Prostate gland (tissue), 2 donors: ENCODE measurements at regions not wholly inside any gene's neighbourhood (a gene's known extent, or its start where the extent isn't known, plus 50 kb on each side); places are given as distances from the start of the nearest gene placed in this dataset.

Source experiments
- DNase-seq: peaks from one replicate; pipeline ENCODE4 v3.0.0-alpha.2; 2019; ENCODE audit warnings: low spot score
- H3K27ac ChIP-seq, 2 donors: fragments of 200-600 bp; sonication (generic); 2 replicates each; pipeline ENCODE4 v1.5.1; 2017 to 2019
- H3K27me3 ChIP-seq: fragments of 200-600 bp; sonication (generic); replicated peaks from 2 replicates; pipeline ENCODE4 v1.5.1; 2019; ENCODE audit not compliant: insufficient read depth
- H3K36me3 ChIP-seq, 2 donors: fragments of 200-600 bp; sonication (generic); 1 replicate in 1 of 2; 2 replicates in 1 of 2; pipeline versions ENCODE4 v1.5.1 to v1.8.1; 2017 to 2019
- H3K4me1 ChIP-seq: fragments of 200-600 bp; sonication (generic); replicated peaks from 2 replicates; pipeline ENCODE4 v1.5.1; 2019
- H3K4me3 ChIP-seq, 2 donors: fragments of 200-600 bp; sonication (generic); 2 replicates each; pipeline ENCODE4 v1.5.1; 2017 to 2019
- H3K9me3 ChIP-seq: fragments of 200-600 bp; sonication (generic); 2 replicates; pipeline ENCODE4 v1.5.1; 2017
- POLR2A ChIP-seq: fragments of 450-650 bp; IDR thresholded peaks from one replicate; pipeline ENCODE4 v1.6.1; 2016; ENCODE audit warnings: antibody characterized with exemption, mild to moderate bottlenecking
- POLR2AphosphoS5 ChIP-seq: sonication (generic); formaldehyde crosslinking; IDR thresholded peaks from one replicate; pipeline ENCODE4 v1.6.1; 2017; ENCODE audit warnings: antibody characterized with exemption
- WGBS: methylation state at CpG from one replicate; pipeline ENCODE4 v1.1.5; 2018; 5-methylcytosine and 5-hydroxymethylcytosine counted together
- intact Hi-C: fragments of 100-400 bp; cut with DNase I; formaldehyde crosslinking; loops from one replicate; pipeline ENCODE4 v1.14.2; 2022
- TF ChIP-seq, protein P1 (sequence below), 4 experiments: fragments of 200-600 bp in 2 of 4; fragments of 450-650 bp in 2 of 4; sonication (generic) in 2 of 4; IDR thresholded peaks; 1 replicate in 3 of 4; 2 replicates in 1 of 4; pipeline ENCODE4 v1.5.1; 2016 to 2019; ENCODE audit warnings: antibody characterized with exemption in 4 of 4, mild to moderate bottlenecking in 2 of 4, moderate library complexity in 2 of 4

DNA sequence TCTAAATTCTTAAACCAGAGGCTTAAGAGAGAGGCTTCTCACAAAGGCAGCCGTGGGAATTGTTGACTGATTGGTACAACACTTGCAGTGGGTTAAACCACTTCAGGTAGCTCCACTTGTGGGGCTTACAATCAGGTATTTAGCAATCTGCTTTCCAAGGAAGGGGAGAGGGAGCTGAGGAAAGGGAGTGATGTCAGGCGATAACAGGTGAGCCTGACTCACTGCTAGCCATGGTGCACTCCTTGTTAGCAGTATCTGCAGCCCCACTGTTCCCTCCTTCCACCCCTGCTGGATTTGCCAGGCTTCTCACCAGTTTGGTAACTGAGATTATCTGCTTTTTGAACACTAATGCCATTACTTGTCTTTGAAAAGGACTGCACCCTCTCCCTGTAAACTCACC lies 1056.7 kb upstream of the FANCL start:
- Histone ChIP-seq H3K27me3 (no peaks in the 10 kb centered on the region), H3K27ac (no peak overlapping the region), H3K9me3 (no peaks in the 10 kb centered on the region), H3K4me1 (no peaks in the 10 kb centered on the region), H3K36me3 (no peaks in the 10 kb centered on the region), H3K4me3 (no peak overlapping the region)
- WGBS, result 83% methylated on average over 2 of the region's 2 CpGs
- DNase-seq, result no peak
- intact Hi-C loops, result no loop called here
- TF ChIP-seq, protein P1, sequence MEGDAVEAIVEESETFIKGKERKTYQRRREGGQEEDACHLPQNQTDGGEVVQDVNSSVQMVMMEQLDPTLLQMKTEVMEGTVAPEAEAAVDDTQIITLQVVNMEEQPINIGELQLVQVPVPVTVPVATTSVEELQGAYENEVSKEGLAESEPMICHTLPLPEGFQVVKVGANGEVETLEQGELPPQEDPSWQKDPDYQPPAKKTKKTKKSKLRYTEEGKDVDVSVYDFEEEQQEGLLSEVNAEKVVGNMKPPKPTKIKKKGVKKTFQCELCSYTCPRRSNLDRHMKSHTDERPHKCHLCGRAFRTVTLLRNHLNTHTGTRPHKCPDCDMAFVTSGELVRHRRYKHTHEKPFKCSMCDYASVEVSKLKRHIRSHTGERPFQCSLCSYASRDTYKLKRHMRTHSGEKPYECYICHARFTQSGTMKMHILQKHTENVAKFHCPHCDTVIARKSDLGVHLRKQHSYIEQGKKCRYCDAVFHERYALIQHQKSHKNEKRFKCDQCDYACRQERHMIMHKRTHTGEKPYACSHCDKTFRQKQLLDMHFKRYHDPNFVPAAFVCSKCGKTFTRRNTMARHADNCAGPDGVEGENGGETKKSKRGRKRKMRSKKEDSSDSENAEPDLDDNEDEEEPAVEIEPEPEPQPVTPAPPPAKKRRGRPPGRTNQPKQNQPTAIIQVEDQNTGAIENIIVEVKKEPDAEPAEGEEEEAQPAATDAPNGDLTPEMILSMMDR (IDR thresholded peaks at IDR 0.05), result no peak
- no peak for TF ChIP-seq POLR2A
- TF ChIP-seq POLR2AphosphoS5, result no peak

DNA sequence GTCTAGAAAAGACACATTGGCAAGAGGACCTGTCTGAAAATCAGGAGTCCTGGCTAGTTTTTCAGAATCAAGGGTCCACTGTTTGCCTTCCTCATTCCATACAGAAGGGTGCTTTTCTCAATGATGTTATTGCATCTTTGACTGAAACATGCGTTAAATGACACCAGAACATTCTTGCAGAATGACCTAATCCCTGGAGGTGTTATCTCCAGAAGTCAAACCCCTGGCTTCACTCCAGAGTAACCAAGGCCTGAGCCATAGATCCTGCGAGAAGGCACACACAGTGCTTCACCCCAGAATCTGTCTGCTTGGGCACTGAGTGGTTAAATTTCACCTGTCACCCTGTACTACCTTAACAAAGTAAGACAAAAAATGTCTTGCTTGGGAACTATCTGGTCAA lies 1055.2 kb upstream of the FANCL start:
- 42% methylated on average over 2 of the region's 2 CpGs for WGBS
- intact Hi-C loops, result no loop called here
- Histone ChIP-seq H3K27ac (no peak overlapping the region), H3K27me3 (no peaks in the 10 kb centered on the region), H3K4me1 (no peaks in the 10 kb centered on the region), H3K9me3 (no peaks in the 10 kb centered on the region), H3K4me3 (no peak overlapping the region), H3K36me3 (no peaks in the 10 kb centered on the region)
- no peak for DNase-seq
- TF ChIP-seq POLR2AphosphoS5, result no peak
- TF ChIP-seq, protein P1 (IDR thresholded peaks at IDR 0.05), result no peak
- TF ChIP-seq POLR2A, result no peak

DNA sequence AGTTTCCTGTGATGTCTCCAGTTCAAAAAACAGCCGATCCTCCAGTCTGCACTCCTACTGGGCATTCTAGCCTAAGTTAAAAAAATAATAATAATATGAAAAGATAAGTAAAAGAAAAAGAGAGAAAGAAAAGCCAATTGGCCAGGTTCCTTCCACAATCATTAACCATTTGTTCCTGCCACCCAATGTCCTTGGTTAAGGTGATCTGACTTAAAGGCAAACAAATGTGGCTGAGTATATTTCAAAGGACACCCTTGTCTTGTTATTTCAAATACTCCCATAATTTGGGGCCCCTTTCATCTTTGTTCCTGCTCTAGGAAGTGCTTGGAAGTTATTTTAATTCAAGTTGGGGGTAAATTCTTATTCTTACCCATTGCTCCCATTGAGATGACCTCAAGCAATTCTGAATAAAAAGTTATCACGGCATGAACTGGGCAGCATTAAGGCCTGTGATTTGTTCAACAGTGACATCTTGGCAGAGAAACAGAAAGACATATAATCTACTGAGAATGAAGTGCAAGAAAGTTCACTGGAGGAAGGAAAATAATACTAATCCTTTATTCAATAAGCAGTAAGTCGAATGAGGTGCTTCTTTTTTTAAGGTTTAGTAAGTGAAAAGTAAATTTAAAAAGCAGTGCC lies 1054.5 kb upstream of the FANCL start:
- intact Hi-C loops, result no loop called here
- WGBS, result 27% methylated on average over 3 of the region's 3 CpGs
- DNase-seq, result no peak
- Histone ChIP-seq H3K27me3 (no peaks in the 10 kb centered on the region), H3K4me1 (no peaks in the 10 kb centered on the region), H3K4me3 (no peak overlapping the region), H3K36me3 (no peaks in the 10 kb centered on the region), H3K27ac (no peak overlapping the region), H3K9me3 (no peaks in the 10 kb centered on the region)
- TF ChIP-seq, protein P1 (IDR thresholded peaks at IDR 0.05), result no peak
- TF ChIP-seq POLR2A (no peak), POLR2AphosphoS5 (no peak)

DNA sequence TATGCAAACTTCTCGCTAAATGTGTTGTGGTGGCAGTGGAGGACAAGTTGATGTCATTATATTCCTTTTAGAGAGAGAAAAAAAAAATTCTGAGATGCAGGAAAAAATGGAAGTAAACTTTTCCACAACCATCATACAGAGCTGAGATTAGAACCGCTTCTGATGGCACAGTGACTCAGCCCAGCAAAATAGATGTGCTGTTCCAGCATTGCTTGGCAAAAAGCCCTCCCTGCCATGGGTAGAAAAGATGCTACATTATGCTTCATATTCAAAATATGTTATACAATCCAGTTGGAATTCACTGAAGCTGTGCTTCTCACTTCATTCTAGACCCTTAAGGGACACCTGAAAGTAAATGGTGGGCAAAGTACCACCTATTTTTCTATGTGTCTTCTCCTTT lies 1047.6 kb upstream of the FANCL start:
- Histone ChIP-seq H3K4me1 (no peaks in the 10 kb centered on the region), H3K36me3 (no peaks in the 10 kb centered on the region), H3K4me3 (no peak overlapping the region), H3K27me3 (no peaks in the 10 kb centered on the region), H3K9me3 (no peaks in the 10 kb centered on the region), H3K27ac (no peak overlapping the region)
- 89% methylated on average over 2 of the region's 2 CpGs for WGBS
- intact Hi-C loops, result no loop called here
- TF ChIP-seq POLR2A (no peak), POLR2AphosphoS5 (no peak)
- TF ChIP-seq, protein P1 (IDR thresholded peaks at IDR 0.05), result no peak
- no peak for DNase-seq

DNA sequence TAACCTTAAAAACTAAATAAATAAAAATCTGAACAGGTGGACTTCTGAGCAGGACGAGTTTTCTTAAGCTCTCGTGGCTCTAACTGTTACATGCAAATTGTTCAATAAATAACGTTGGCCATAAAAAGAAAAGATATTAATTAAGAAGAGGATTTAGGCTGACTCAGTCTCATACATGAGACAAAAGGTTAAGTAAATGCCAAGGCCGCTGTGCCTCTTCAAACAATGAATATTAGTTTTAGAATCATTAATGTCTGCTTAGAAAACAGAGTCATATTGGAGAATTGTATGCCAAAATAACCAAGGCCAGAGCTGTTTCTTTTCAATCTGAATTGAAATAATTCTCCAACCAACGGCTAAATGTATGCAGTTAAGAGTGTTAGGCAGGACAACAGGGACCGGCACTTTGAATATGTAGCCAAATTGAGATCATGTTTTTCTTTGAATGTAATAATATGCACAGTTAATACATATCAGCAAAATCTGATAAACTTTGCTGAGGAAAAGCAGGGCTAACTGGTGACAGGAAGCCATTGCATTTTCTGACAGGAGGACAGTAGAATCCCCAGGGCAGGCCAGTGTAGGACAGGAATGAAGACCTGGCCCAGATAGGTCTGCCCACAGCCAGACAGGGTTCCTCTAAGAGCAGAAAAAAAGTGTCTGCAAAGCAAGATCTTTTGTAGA lies 1041.4 kb upstream of the FANCL start:
- H3K36me3 ChIP-seq, result no peaks in the 10 kb centered on the region
- no peak overlapping the region for H3K4me3 ChIP-seq
- TF ChIP-seq POLR2AphosphoS5 (no peak), POLR2A (no peak)
- TF ChIP-seq, protein P1 (IDR thresholded peaks at IDR 0.05), result no peak
- H3K27me3 ChIP-seq, result no peaks in the 10 kb centered on the region
- no peak overlapping the region for H3K27ac ChIP-seq
- no peaks in the 10 kb centered on the region for H3K4me1 ChIP-seq
- intact Hi-C loops, result no loop called here
- 34% methylated on average over 6 of the region's 6 CpGs for WGBS
- no peaks in the 10 kb centered on the region for H3K9me3 ChIP-seq
- DNase-seq, result no peak
